ENCODE measurements at regions not wholly inside any gene's neighbourhood (a gene's known extent, or its start where the extent isn't known, plus 50 kb on each side); places are given as distances from the start of the nearest gene placed in this dataset.

DNA sequence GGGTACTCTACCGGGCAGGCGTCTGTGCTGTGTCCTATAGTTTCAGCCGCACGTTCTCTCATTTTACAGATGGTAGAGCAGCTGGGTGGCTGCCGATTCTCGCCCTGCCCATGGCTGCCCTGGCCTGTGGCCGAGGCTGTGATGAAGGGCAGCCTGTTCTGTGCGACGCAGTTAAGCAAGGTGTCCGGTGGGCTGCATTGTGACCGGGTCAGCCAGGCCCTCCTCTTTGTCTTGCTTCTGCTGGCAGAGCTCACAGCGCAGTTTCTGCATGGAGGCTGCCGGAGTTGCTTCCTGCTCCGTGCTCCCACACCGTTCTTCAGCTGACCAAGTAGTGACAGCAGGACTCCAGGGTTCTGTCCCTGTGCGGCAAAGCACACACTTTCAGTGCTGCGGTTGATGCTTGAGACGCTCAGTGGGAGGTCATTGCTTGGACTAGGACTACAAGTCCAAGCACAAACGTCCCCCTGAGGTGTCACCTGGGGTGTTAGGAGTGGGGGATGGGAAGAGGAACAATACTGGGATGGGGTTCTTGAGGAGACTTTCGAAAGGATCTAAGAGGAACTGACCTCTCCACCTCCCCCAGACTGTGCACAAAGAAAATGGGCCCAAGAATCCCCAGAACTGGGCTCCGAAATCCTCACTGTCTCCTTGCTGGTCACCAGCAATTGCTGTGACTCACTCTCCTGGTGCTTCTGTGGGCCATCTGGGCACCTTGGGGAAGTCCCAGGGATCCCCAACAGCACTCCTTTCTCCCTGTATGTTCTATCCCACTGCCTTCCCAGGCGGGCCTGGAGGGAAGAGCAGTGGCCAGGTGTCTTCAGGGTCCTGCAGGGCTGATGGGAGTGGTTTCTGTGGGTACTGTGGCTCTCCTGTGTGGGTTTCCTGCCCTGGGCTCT is 58.2 kb downstream of the GADD45G start:
- Histone ChIP-seq H3K27me3 (ENCODE audit: low read length) (no peaks in the 10 kb centered on the region; the same call in 1 of the 2 replicates), H3K9me2 (replicated peaks; ENCODE audit: insufficient read depth, low read length) (no peaks in the 10 kb centered on the region), H3K36me3 (ENCODE audit: low read length) (no peaks in the 10 kb centered on the region), H4K20me1 (ENCODE audit: low read depth, low read length) (no peaks in the 10 kb centered on the region), H3K9ac (ENCODE audit: low read length) (no peak overlapping the region), H3K4me2 (ENCODE audit: low read depth, low read length, poor library complexity, severe bottlenecking) (no peak overlapping the region), H3K27ac (ENCODE audit: low read depth, low read length) (no peak overlapping the region), H3F3A (ENCODE audit: insufficient read depth) (no peaks in the 10 kb centered on the region), H3K79me2 (ENCODE audit: insufficient read depth, low read length) (no peaks in the 10 kb centered on the region), H3K4me3 (ENCODE audit: insufficient read depth, low read length, poor library complexity, severe bottlenecking) (no peak overlapping the region), H2AFZ (ENCODE audit: low read depth, low read length, severe bottlenecking) (no peak overlapping the region), H3K9me3 (ENCODE audit: insufficient read depth, low read length) (no peaks in the 10 kb centered on the region)
- TF ChIP-seq, protein P1, sequence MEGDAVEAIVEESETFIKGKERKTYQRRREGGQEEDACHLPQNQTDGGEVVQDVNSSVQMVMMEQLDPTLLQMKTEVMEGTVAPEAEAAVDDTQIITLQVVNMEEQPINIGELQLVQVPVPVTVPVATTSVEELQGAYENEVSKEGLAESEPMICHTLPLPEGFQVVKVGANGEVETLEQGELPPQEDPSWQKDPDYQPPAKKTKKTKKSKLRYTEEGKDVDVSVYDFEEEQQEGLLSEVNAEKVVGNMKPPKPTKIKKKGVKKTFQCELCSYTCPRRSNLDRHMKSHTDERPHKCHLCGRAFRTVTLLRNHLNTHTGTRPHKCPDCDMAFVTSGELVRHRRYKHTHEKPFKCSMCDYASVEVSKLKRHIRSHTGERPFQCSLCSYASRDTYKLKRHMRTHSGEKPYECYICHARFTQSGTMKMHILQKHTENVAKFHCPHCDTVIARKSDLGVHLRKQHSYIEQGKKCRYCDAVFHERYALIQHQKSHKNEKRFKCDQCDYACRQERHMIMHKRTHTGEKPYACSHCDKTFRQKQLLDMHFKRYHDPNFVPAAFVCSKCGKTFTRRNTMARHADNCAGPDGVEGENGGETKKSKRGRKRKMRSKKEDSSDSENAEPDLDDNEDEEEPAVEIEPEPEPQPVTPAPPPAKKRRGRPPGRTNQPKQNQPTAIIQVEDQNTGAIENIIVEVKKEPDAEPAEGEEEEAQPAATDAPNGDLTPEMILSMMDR (IDR thresholded peaks at IDR 0.05; ENCODE audit: insufficient read depth, low read length, poor library complexity, severe bottlenecking): no peak
- no peak for TF ChIP-seq EZH2phosphoT487 (conservative IDR thresholded peaks at IDR 0.05; ENCODE audit: low read length)

DNA sequence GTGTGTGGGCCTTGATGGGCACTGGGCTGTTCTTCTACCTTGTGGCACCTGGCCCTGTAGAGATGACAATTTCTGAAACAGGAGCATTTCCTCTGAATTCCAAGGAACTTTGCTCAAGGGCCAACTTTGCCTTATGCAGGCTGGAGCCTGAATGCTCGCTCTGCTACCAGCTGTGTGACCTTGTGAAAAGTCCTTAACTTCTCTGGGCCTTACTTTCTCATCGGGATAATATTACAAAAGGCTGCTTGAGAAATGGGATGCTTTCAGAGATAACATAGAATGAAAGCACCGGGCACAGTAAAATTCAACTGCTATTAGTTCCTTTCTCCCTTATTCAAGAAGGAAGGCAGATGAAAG is 58.8 kb downstream of the GADD45G start:
- Histone ChIP-seq H3K9me3 (ENCODE audit: insufficient read depth, low read length) (no peaks in the 10 kb centered on the region), H3K27ac (ENCODE audit: low read depth, low read length) (no peak overlapping the region), H3K27me3 (ENCODE audit: low read length) (no peaks in the 10 kb centered on the region), H3K79me2 (ENCODE audit: insufficient read depth, low read length) (no peaks in the 10 kb centered on the region), H3K36me3 (ENCODE audit: low read length) (no peaks in the 10 kb centered on the region), H3K9ac (ENCODE audit: low read length) (no peak overlapping the region), H4K20me1 (ENCODE audit: low read depth, low read length) (no peaks in the 10 kb centered on the region), H3K9me2 (replicated peaks; ENCODE audit: insufficient read depth, low read length) (no peaks in the 10 kb centered on the region), H2AFZ (ENCODE audit: low read depth, low read length, severe bottlenecking) (no peak overlapping the region), H3F3A (ENCODE audit: insufficient read depth) (no peaks in the 10 kb centered on the region), H3K4me2 (ENCODE audit: low read depth, low read length, poor library complexity, severe bottlenecking) (no peak overlapping the region), H3K4me3 (ENCODE audit: insufficient read depth, low read length, poor library complexity, severe bottlenecking) (no peak overlapping the region)
- no peak for TF ChIP-seq EZH2phosphoT487 (conservative IDR thresholded peaks at IDR 0.05; ENCODE audit: low read length)
- TF ChIP-seq, protein P1 (IDR thresholded peaks at IDR 0.05; ENCODE audit: insufficient read depth, low read length, poor library complexity, severe bottlenecking): no peak

GRCh38 chr9:89664010-89664409 is 59.2 kb downstream of the GADD45G start:
- Histone ChIP-seq H3K4me3 (ENCODE audit: insufficient read depth, low read length, poor library complexity, severe bottlenecking) (no peak overlapping the region), H3F3A (ENCODE audit: insufficient read depth) (no peaks in the 10 kb centered on the region), H3K9ac (ENCODE audit: low read length) (no peak overlapping the region), H3K9me2 (replicated peaks; ENCODE audit: insufficient read depth, low read length) (no peaks in the 10 kb centered on the region), H3K36me3 (ENCODE audit: low read length) (no peaks in the 10 kb centered on the region), H4K20me1 (ENCODE audit: low read depth, low read length) (no peaks in the 10 kb centered on the region), H3K9me3 (ENCODE audit: insufficient read depth, low read length) (no peaks in the 10 kb centered on the region), H3K4me2 (ENCODE audit: low read depth, low read length, poor library complexity, severe bottlenecking) (no peak overlapping the region), H3K27ac (ENCODE audit: low read depth, low read length) (no peak overlapping the region), H3K27me3 (ENCODE audit: low read length) (no peaks in the 10 kb centered on the region), H3K79me2 (ENCODE audit: insufficient read depth, low read length) (no peaks in the 10 kb centered on the region), H2AFZ (ENCODE audit: low read depth, low read length, severe bottlenecking) (no peak overlapping the region)
- TF ChIP-seq EZH2phosphoT487 (conservative IDR thresholded peaks at IDR 0.05; ENCODE audit: low read length): no peak
- TF ChIP-seq, protein P1 (IDR thresholded peaks at IDR 0.05; ENCODE audit: insufficient read depth, low read length, poor library complexity, severe bottlenecking): no peak

Measured in SU-DHL-6 (cell line).